Inflammatory macrophage treated with lipopolysaccharide for 4 hours (primary cell): ENCODE measurements at regions not wholly inside any gene's neighbourhood (a gene's known extent, or its start where the extent isn't known, plus 50 kb on each side); places are given as distances from the start of the nearest gene placed in this dataset.

Experiments used
- DNase-seq: peaks from one replicate; pipeline ENCODE4 v3.0.0-alpha.2; 2020

GRCh38 chr20:57838670-57839151, 128.9 kb upstream of the PMEPA1 start:
- DNase-seq, result no peak

- DNase-seq, result no peak
Measured at GRCh38 chr20:57837208-57838035, 127.6 kb upstream of the PMEPA1 start.

GRCh38 chr20:57835588-57836455, 126.0 kb upstream of the PMEPA1 start:
- DNase-seq, result no peak

GRCh38 chr20:57835074-57835452, 125.2 kb upstream of the PMEPA1 start:
- no peak for DNase-seq

GRCh38 chr20:57834306-57835073, 124.7 kb upstream of the PMEPA1 start:
- no peak for DNase-seq

- DNase-seq, result no peak
Measured at GRCh38 chr20:57831993-57832585, 122.3 kb upstream of the PMEPA1 start.

GRCh38 chr20:57831326-57831992, 121.6 kb upstream of the PMEPA1 start:
- no peak for DNase-seq

- no peak for DNase-seq
Measured at GRCh38 chr20:57830515-57830895, 120.7 kb upstream of the PMEPA1 start.

- DNase-seq, result no peak
Measured at GRCh38 chr20:57829805-57830514, 120.1 kb upstream of the PMEPA1 start.

- no peak for DNase-seq
Measured at GRCh38 chr20:57829336-57829735, 119.5 kb upstream of the PMEPA1 start.

GRCh38 chr20:57828696-57829095, 118.9 kb upstream of the PMEPA1 start:
- DNase-seq, result no peak

GRCh38 chr20:57826666-57827287, 117.0 kb upstream of the PMEPA1 start:
- DNase-seq, result no peak

GRCh38 chr20:57824909-57825308, 115.1 kb upstream of the PMEPA1 start:
- no peak for DNase-seq

GRCh38 chr20:57821935-57822334, 112.1 kb upstream of the PMEPA1 start:
- DNase-seq, result no peak

- DNase-seq, result no peak
Measured at GRCh38 chr20:57819691-57820380, 110.0 kb upstream of the PMEPA1 start.

GRCh38 chr20:57819291-57819690, 109.5 kb upstream of the PMEPA1 start:
- no peak for DNase-seq

- no peak for DNase-seq
Measured at GRCh38 chr20:57818418-57819181, 108.8 kb upstream of the PMEPA1 start.

- no peak for DNase-seq
Measured at GRCh38 chr20:57815405-57815804, 105.6 kb upstream of the PMEPA1 start.

GRCh38 chr20:57814529-57814928, 104.7 kb upstream of the PMEPA1 start:
- DNase-seq, result no peak
